PC-9 (cell line): ENCODE measurements at regions not wholly inside any gene's neighbourhood (a gene's known extent, or its start where the extent isn't known, plus 50 kb on each side); places are given as distances from the start of the nearest gene placed in this dataset.

Experiments used
- BruUV-seq: library from RNA; stranded (reverse); fragments of 400-500 nt; replicated peaks from 2 replicates; lab custom pipeline; 2021; lab: Mats Ljungman, UMichigan
- CTCF ChIA-PET: fragments of 300-600 bp; sonication (Branson Sonifier 250); formaldehyde crosslinking; loops from one replicate; lab custom pipeline; 2022; ENCODE audit warnings: antibody characterized with exemption; lab: Charles Lee
- POLR2A ChIA-PET: fragments of 300-600 bp; sonication (Branson Sonifier 250); formaldehyde crosslinking; loops from one replicate; lab custom pipeline; 2022; ENCODE audit warnings: antibody characterized with exemption; ENCODE audit not compliant: unreplicated experiment; lab: Charles Lee
- DNase-seq, 2 experiments: peaks; one replicate each; pipeline versions ENCODE4 v3.0.0 to v3.0.0-alpha.2; 2015 to 2022; ENCODE audit warnings: mixed read lengths in 1 of 2
- H2AFZ ChIP-seq: fragments of 200-600 bp; sonication (generic); 2 replicates; pipeline ENCODE4 v1.8.1; 2017; ENCODE audit warnings: antibody characterized with exemption
- H3F3A ChIP-seq: fragments of 200-600 bp; sonication (generic); 2 replicates; pipeline ENCODE4 v1.8.1; 2017; ENCODE audit warnings: antibody characterized with exemption, mild to moderate bottlenecking, low read depth; ENCODE audit not compliant: insufficient read depth
- H3K27ac ChIP-seq: fragments of 200-600 bp; sonication (generic); 2 replicates; pipeline ENCODE4 v1.6.1; 2016; ENCODE audit warnings: mixed run types
- H3K27me3 ChIP-seq: fragments of 200-600 bp; sonication (generic); 2 replicates; pipeline ENCODE4 v1.6.1; 2016; ENCODE audit warnings: low read depth, mixed run types; ENCODE audit not compliant: insufficient read depth
- H3K36me3 ChIP-seq: fragments of 200-600 bp; sonication (generic); 2 replicates; pipeline ENCODE4 v1.6.1; 2016; ENCODE audit warnings: low read depth, mixed run types
- H3K4me1 ChIP-seq: fragments of 200-600 bp; sonication (generic); replicated peaks from 2 replicates; pipeline ENCODE4 v1.6.1; 2016; ENCODE audit warnings: mixed run types; ENCODE audit not compliant: insufficient read depth
- H3K4me2 ChIP-seq: fragments of 200-600 bp; sonication (generic); 2 replicates; pipeline ENCODE4 v1.6.1; 2017; ENCODE audit warnings: mixed run types
- H3K4me3 ChIP-seq: fragments of 200-600 bp; sonication (generic); 2 replicates; pipeline ENCODE4 v1.6.1; 2016; ENCODE audit warnings: mixed run types
- H3K79me2 ChIP-seq: fragments of 200-600 bp; sonication (generic); 2 replicates; pipeline ENCODE4 v1.6.1; 2017; ENCODE audit warnings: low read depth, mixed run types
- H3K9me2 ChIP-seq: fragments of 200-600 bp; sonication (generic); 2 replicates; pipeline ENCODE4 v1.8.1; 2017; ENCODE audit warnings: mild to moderate bottlenecking; ENCODE audit not compliant: insufficient read depth
- H3K9me3 ChIP-seq: fragments of 200-600 bp; sonication (generic); 2 replicates; pipeline ENCODE4 v1.8.1; 2016; ENCODE audit warnings: low read depth; ENCODE audit not compliant: insufficient read depth
- H4K20me1 ChIP-seq: fragments of 200-600 bp; sonication (generic); 2 replicates; pipeline ENCODE4 v1.8.1; 2017; ENCODE audit not compliant: insufficient read depth
- EZH2 ChIP-seq: fragments of 200-600 bp; sonication (generic); IDR thresholded peaks from 2 replicates; pipeline ENCODE4 v1.8.0; 2017; ENCODE audit warnings: antibody characterized with exemption, low read depth
- intact Hi-C: fragments of 100-400 bp; cut with micrococcal nuclease; formaldehyde crosslinking; loops from one replicate; pipeline ENCODE4 v1.10.0; 2022; ENCODE audit not compliant: unreplicated experiment
- TF ChIP-seq, protein P1 (sequence below): fragments of 200-600 bp; sonication (generic); conservative IDR thresholded peaks from 2 replicates; pipeline ENCODE4 v1.6.1; 2017; ENCODE audit warnings: mixed run types, antibody characterized with exemption, mild to moderate bottlenecking, moderate library complexity

DNA sequence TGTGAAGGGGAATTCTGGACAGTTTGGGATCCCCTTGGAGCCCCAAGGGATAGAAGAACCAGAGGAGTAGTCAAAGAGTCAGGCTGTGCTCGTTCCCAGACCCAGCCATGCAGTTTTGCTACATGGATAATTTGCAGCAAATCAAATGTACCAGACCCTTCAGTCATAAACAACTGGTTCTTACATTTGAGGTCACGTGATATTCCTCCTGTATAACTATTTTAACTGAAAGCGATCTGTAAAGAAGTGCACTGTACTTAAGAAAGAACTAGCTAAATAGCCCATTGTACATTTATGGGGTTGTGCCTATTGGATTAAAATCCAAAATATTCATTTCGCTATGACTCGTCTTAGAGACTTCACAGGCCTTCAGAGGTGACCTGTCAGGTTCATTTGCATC, 550.2 kb upstream of the TENM3 start:
- no peak for DNase-seq
- intact Hi-C loops, result no loop called here
- Histone ChIP-seq H2AFZ (no peak overlapping the region), H3K9me2 (no peaks in the 10 kb centered on the region), H3K79me2 (no peaks in the 10 kb centered on the region), H3K36me3 (no peaks in the 10 kb centered on the region), H3K27ac (no peak overlapping the region), H3K27me3 (peaks cover 15% of the 10 kb centered on the region; the same call in 1 of the 2 replicates), H3K9me3 (no peaks in the 10 kb centered on the region), H3K4me1 (no peaks in the 10 kb centered on the region), H3F3A (no peaks in the 10 kb centered on the region), H3K4me2 (no peak overlapping the region), H3K4me3 (no peak overlapping the region), H4K20me1 (no peaks in the 10 kb centered on the region)
- BruUV-seq, result no TSS peak
- ChIA-PET CTCF (no interaction called here), POLR2A (no interaction called here)
- TF ChIP-seq EZH2, result no peak
- TF ChIP-seq, protein P1, sequence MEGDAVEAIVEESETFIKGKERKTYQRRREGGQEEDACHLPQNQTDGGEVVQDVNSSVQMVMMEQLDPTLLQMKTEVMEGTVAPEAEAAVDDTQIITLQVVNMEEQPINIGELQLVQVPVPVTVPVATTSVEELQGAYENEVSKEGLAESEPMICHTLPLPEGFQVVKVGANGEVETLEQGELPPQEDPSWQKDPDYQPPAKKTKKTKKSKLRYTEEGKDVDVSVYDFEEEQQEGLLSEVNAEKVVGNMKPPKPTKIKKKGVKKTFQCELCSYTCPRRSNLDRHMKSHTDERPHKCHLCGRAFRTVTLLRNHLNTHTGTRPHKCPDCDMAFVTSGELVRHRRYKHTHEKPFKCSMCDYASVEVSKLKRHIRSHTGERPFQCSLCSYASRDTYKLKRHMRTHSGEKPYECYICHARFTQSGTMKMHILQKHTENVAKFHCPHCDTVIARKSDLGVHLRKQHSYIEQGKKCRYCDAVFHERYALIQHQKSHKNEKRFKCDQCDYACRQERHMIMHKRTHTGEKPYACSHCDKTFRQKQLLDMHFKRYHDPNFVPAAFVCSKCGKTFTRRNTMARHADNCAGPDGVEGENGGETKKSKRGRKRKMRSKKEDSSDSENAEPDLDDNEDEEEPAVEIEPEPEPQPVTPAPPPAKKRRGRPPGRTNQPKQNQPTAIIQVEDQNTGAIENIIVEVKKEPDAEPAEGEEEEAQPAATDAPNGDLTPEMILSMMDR, result no peak

DNA sequence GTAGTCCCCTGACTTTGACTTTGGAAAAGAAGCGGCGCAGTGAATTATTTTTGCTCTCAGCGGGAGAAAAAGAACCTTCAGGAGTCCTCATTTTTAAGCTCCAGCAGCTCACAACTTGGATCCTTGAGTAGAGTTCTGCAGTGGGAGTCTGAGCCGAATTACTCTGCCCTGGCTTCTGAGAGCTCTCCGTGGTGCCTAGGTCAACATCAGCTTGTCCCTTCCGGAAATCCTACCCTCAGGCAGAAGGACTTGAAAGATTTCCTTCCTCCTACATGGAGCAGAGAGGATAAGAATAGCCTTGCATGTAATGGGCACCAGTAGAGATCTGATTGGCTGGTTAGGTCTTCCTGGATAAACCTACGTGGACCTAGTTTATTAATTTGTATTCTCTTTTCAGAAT, 549.7 kb upstream of the TENM3 start:
- Histone ChIP-seq H3F3A (no peaks in the 10 kb centered on the region), H3K4me2 (no peak overlapping the region), H3K4me3 (no peak overlapping the region), H3K27ac (no peak overlapping the region), H3K79me2 (no peaks in the 10 kb centered on the region), H3K27me3 (peaks cover 15% of the 10 kb centered on the region; the same call in 1 of the 2 replicates), H3K4me1 (no peaks in the 10 kb centered on the region), H3K36me3 (no peaks in the 10 kb centered on the region), H2AFZ (no peak overlapping the region), H3K9me3 (no peaks in the 10 kb centered on the region), H3K9me2 (no peaks in the 10 kb centered on the region), H4K20me1 (no peaks in the 10 kb centered on the region)
- no peak for DNase-seq
- no TSS peak for BruUV-seq
- CTCF ChIA-PET, result no interaction called here
- intact Hi-C loops, result no loop called here
- POLR2A ChIA-PET, result no interaction called here
- TF ChIP-seq, protein P1, result no peak
- TF ChIP-seq EZH2, result no peak

GRCh38 chr4:181698221-181698620, 545.0 kb upstream of the TENM3 start:
- Histone ChIP-seq H3K4me3 (no peak overlapping the region), H3K79me2 (no peaks in the 10 kb centered on the region), H2AFZ (no peak overlapping the region), H4K20me1 (no peaks in the 10 kb centered on the region), H3K4me2 (no peak overlapping the region), H3K4me1 (no peaks in the 10 kb centered on the region), H3K36me3 (no peaks in the 10 kb centered on the region), H3K9me2 (no peaks in the 10 kb centered on the region), H3K9me3 (no peaks in the 10 kb centered on the region), H3F3A (no peaks in the 10 kb centered on the region), H3K27me3 (peaks cover 15% of the 10 kb centered on the region; the same call in 1 of the 2 replicates), H3K27ac (no peak overlapping the region)
- no TSS peak for BruUV-seq
- intact Hi-C loops, result no loop called here
- ChIA-PET POLR2A (no interaction called here), CTCF (no interaction called here)
- TF ChIP-seq, protein P1, result no peak
- TF ChIP-seq EZH2, result no peak
- DNase-seq, result no peak
